GM19324 (cell line): ENCODE measurements at regions not wholly inside any gene's neighbourhood (a gene's known extent, or its start where the extent isn't known, plus 50 kb on each side); places are given as distances from the start of the nearest gene placed in this dataset.
"Not testable (repeated sequence)": the region's sequence is repeated elsewhere in the genome, so short reads cannot be mapped to it uniquely, and the experiment has no call there.

ENCODE experiments used
- ATAC-seq: cut with Tn5 transposase; IDR thresholded peaks from one replicate; pipeline ENCODE4 v1.9.1; 2021; ENCODE audit warnings: mild to moderate bottlenecking, moderate library complexity; ENCODE audit not compliant: unreplicated experiment, low FRiP score

GRCh38 chr14:29982171-29982570 lies 54.5 kb upstream of the PRKD1 start:
- no peak for ATAC-seq

- ATAC-seq: no peak
Measured at GRCh38 chr14:29982993-29983392, 55.3 kb upstream of the PRKD1 start.

DNA sequence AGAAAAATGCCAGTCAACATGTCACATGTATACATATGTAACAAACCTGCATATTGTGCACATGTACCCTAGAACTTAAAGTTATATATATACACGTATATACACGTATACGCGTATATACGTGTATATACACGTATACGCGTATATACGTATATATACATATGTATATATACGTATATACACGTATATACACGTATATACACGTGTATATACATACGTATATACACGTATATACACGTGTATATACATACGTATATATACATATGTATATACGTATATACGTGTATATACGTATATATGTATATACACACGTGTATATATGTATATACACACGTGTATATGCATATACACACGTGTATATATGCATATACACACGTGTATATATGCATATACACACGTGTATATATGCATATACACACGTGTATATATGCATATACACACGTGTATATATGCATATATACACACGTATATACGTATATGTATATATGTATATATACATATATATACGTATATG lies 62.8 kb upstream of the PRKD1 start:
- not testable (repeated sequence) for ATAC-seq

GRCh38 chr14:29990993-29991392 lies 63.3 kb upstream of the PRKD1 start:
- ATAC-seq: no peak

DNA sequence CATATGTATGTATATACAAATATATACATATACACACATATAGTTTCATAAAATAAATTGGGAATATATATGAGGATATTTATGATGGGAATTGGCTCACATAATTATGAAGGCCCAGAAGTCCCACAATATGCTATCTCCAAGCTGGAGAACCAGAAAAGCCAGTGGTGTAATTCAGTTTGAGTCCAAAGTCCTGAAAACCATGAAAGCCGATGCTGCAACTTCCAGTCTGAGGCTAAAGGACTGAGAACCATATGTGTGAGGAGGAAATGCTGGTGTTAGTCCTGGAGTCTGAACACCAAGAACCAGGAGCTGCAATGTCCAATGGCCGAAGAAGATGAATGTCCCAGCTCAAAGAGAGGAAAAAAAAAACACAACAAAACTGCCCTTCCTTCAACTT lies 65.5 kb upstream of the PRKD1 start:
- ATAC-seq: no peak

DNA sequence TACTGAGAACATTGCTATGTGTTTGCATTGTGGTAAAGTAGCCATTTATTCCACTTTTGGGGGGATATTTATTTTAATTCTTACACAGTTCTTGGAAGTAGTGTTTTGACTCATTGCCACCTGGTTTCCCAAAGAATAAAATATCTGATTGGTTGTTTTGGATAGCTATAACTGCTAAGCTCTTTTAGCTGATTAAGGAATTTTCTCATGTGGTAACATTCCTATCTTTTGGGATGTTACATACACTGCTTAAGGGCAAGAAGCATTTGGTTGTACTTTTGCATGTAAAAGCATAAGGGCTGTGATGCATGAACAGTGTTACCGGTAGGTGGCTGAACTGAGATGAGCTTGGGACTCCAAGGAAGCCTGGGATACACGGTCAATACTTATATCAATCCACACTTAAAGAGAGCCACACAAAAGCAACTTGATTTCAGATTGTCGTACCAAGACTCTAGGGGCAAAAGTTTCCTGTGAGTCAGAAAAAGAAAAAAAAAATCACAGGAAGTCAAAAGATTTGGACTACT lies 71.4 kb upstream of the PRKD1 start:
- ATAC-seq: no peak

- ATAC-seq: no peak
Measured at GRCh38 chr14:30002859-30003258, 75.2 kb upstream of the PRKD1 start.

DNA sequence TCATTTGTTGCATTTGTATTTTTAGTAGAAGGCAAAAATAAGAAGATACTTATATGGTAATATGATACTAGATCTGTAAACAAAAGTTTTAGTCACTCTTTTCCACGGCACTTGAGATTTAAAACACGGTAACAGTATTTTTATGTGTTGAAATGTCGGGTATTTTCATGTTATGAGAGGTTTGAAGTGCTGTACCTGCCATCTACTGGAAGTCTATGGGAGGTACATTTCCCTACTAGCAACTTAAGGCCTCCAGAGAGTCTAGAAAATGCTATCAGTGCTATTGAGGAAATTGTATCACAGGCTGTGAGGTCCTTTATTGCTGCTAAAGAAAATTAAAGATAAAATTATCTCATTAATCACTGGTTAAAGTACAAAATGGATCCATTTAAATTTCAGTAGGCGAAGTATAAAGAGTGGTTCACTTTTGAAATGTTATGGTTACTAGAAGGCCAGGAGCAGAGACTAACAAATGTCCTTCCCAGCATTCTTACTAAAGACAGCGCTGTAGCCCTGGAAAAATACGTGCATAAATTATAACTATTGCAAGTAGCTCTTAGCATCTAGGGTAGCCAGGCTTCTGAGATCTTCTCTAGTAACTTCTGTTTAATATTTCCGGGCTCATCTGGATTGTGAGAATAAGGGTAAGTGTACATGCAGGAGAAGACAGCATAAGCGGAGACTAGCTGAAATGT lies 77.6 kb upstream of the PRKD1 start:
- ATAC-seq: no peak

GRCh38 chr14:30006695-30007094 lies 79.0 kb upstream of the PRKD1 start:
- no peak for ATAC-seq

- no peak for ATAC-seq
Measured at GRCh38 chr14:30015489-30015888, 87.8 kb upstream of the PRKD1 start.

DNA sequence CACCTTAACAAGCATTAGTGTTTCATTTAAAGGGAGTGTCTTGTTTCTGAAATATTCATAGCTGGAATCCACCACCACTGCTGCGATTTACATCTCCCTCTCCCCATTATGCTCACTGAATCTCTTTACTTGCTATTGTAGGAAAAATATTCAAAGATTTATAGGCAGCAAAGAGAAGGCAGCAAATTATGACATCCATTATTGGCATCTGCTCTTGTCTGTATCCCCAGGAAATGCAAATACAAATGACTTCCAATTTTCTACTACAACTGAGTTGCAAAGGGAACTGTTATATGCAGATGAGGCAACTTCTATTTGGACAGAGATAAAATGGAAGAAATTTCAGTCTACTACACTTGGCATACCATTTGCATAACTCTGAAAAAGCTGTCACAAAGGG lies 88.4 kb upstream of the PRKD1 start:
- no peak for ATAC-seq

DNA sequence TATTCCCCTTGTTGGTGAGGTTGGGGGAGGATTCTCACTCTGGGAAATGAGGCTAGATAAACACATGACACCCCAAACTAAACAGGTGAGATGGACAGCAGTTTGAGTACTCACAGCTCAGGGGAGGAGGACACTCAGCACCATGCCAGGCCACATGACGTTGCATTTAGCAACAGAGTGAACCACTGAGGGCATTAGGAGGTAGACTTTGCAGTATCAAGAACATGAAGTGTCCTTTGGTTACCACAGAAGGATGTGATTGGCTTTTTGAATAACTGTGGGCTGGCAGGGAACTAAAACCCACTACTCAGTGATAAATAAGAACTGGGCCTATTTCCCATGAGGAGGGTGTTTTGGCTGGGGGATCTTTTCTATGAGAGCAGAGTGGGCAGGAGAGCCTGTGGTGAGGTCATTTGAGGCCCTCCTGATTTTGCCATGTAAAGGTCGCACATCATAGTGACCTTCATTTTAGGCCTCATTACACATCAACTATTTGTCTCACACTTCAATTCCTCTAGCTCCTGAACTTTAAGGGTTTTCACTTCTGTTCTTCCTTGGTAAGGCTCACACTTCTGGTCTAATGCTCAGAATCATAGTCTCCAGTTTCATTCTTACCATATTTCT lies 89.8 kb upstream of the PRKD1 start:
- ATAC-seq: no peak

GRCh38 chr14:30020271-30020670 lies 92.6 kb upstream of the PRKD1 start:
- ATAC-seq: no peak

- ATAC-seq: no peak
Measured at GRCh38 chr14:30020687-30021086, 93.0 kb upstream of the PRKD1 start.

- not testable (repeated sequence) for ATAC-seq
Measured at GRCh38 chr14:30023350-30023749, 95.7 kb upstream of the PRKD1 start.

DNA sequence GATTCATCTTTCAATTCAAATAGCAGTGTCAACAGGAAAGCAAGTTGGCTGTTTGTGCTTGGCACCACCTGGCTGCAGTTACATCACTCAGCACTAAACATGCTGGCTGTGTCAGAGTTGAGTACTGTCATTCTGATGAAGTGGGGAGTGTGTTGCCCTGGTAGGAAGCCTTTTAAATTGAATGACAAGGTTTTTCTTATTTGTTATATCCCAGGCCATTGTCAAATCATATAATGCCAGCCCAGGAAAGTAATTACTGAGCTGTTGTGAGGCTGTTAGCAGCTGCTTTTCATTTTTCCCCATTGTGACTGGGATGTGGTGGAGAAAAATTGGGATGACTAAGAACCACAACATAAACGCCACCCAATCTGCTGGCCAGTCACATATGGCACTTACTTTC lies 106.5 kb upstream of the PRKD1 start:
- no peak for ATAC-seq

- no peak for ATAC-seq
Measured at GRCh38 chr14:30035361-30035760, 107.7 kb upstream of the PRKD1 start.

DNA sequence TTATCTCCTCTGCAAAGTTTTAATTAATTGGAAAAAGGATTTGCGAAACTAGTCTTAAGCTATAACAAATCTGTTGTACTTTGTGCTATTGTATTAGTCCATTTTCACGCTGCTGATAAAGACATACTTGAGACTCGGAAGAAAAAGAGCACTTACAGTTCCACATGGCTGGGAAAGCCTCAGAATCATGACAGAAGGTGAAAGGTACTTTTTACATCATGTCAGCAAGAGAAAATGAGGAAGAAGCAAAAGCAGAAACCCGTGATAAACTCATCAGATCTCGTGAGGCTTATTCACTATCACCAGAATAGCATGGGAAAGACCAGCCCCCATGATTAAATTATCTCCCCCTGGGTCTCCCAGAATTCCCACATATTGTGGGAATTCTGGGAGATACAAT lies 118.1 kb upstream of the PRKD1 start:
- no peak for ATAC-seq

- no peak for ATAC-seq
Measured at GRCh38 chr14:30053103-30053502, 125.5 kb upstream of the PRKD1 start.

DNA sequence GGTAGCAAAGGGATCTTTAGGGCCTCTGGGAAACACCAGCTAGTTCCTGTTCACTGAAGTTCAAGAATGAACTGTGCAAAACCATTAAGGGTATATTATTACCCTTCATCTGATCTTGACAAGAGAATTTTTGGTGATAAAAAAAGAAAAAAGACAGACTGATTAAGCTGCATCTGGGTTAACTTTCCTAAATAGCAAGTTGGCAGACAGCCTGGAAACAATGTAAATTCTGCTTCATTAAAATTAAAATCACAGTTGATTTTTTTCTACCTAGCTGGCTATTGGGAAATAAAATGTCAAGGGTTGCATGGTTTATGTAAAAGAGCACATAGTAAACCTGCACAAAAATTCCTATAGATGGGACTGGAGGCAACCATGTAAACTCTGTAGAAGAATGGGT lies 126.6 kb upstream of the PRKD1 start:
- ATAC-seq: no peak

- ATAC-seq: no peak
Measured at GRCh38 chr14:30058401-30058800, 130.8 kb upstream of the PRKD1 start.

GRCh38 chr14:30063746-30064145 lies 136.1 kb upstream of the PRKD1 start:
- ATAC-seq: no peak
